H9 (cell line): ENCODE measurements at regions not wholly inside any gene's neighbourhood (a gene's known extent, or its start where the extent isn't known, plus 50 kb on each side); places are given as distances from the start of the nearest gene placed in this dataset.

Experiments used
- DNase-seq: peaks from one replicate; pipeline ENCODE4 v3.0.0-alpha.2; 2017
- H2AFZ ChIP-seq: one replicate; pipeline ENCODE4 v1.6.1; 2013; ENCODE audit warnings: mild to moderate bottlenecking, low read length, control low read depth, moderate library complexity
- H2AK5ac ChIP-seq: 2 replicates; pipeline ENCODE4 v1.6.1; 2013; ENCODE audit warnings: low read length, control low read depth, mixed read lengths; ENCODE audit not compliant: insufficient read length
- H2BK120ac ChIP-seq: one replicate; pipeline ENCODE4 v1.6.1; 2013; ENCODE audit warnings: low read depth, mild to moderate bottlenecking, low read length, control low read depth, inconsistent platforms; ENCODE audit not compliant: poor library complexity, severe bottlenecking
- H2BK12ac ChIP-seq: 2 replicates; pipeline ENCODE4 v1.6.1; 2013; ENCODE audit warnings: low read length, control low read depth, mixed read lengths, low read depth; ENCODE audit not compliant: insufficient read length
- H2BK15ac ChIP-seq: 2 replicates; pipeline ENCODE4 v1.6.1; 2013; ENCODE audit warnings: low read depth, low read length, control low read depth
- H2BK20ac ChIP-seq: one replicate; pipeline ENCODE4 v1.6.1; 2013; ENCODE audit warnings: low read depth, mild to moderate bottlenecking, low read length, control low read depth, inconsistent platforms; ENCODE audit not compliant: poor library complexity, severe bottlenecking
- H2BK5ac ChIP-seq: 2 replicates; pipeline ENCODE4 v1.6.1; 2013; ENCODE audit warnings: low read length, control low read depth, mixed read lengths; ENCODE audit not compliant: insufficient read length
- H3K14ac ChIP-seq: 2 replicates; pipeline ENCODE4 v1.6.1; 2013; ENCODE audit warnings: low read length, control low read depth; ENCODE audit not compliant: insufficient read depth
- H3K18ac ChIP-seq: 2 replicates; pipeline ENCODE4 v1.6.1; 2013; ENCODE audit warnings: low read depth, mild to moderate bottlenecking, mixed read lengths, low read length, control low read depth; ENCODE audit not compliant: insufficient read length
- H3K23ac ChIP-seq: 2 replicates; pipeline ENCODE4 v1.6.1; 2013; ENCODE audit warnings: low read length, control low read depth, mixed read lengths, low read depth; ENCODE audit not compliant: insufficient read length
- H3K23me2 ChIP-seq: 2 replicates; pipeline ENCODE4 v1.6.1; 2013; ENCODE audit warnings: low read depth, mild to moderate bottlenecking, mixed read lengths, low read length, control low read depth; ENCODE audit not compliant: insufficient read length, poor library complexity, severe bottlenecking
- H3K27ac ChIP-seq: 2 replicates; pipeline ENCODE4 v1.5.1; 2013; ENCODE audit warnings: low read length, control low read depth, mixed read lengths, low read depth; ENCODE audit not compliant: insufficient read length
- H3K27me3 ChIP-seq: 2 replicates; pipeline ENCODE4 v1.6.1; 2013; ENCODE audit warnings: low read length, control low read depth, inconsistent platforms; ENCODE audit not compliant: insufficient read depth
- H3K4ac ChIP-seq: 2 replicates; pipeline ENCODE4 v1.6.1; 2013; ENCODE audit warnings: low read depth, mild to moderate bottlenecking, control low read depth, inconsistent platforms, low read length, moderate library complexity
- H3K4me1 ChIP-seq: 2 replicates; pipeline ENCODE4 v1.6.1; 2013; ENCODE audit warnings: low read length, control low read depth, inconsistent platforms; ENCODE audit not compliant: insufficient read depth
- H3K4me2 ChIP-seq: 2 replicates; pipeline ENCODE4 v1.6.1; 2013; ENCODE audit warnings: low read length, control low read depth, mixed read lengths; ENCODE audit not compliant: insufficient read length, insufficient read depth
- H3K56ac ChIP-seq: 2 replicates; pipeline ENCODE4 v1.6.1; 2013; ENCODE audit warnings: low read depth, mild to moderate bottlenecking, mixed read lengths, low read length, control low read depth; ENCODE audit not compliant: insufficient read length
- H3K79me1 ChIP-seq: 2 replicates; pipeline ENCODE4 v1.6.1; 2013; ENCODE audit warnings: low read depth, mild to moderate bottlenecking, moderate library complexity, low read length, control low read depth, inconsistent platforms; ENCODE audit not compliant: insufficient read depth, poor library complexity, severe bottlenecking
- H3K79me2 ChIP-seq: 2 replicates; pipeline ENCODE4 v1.6.1; 2013; ENCODE audit warnings: low read length, control low read depth, inconsistent platforms; ENCODE audit not compliant: insufficient read depth
- H3K9ac ChIP-seq: 2 replicates; pipeline ENCODE4 v1.6.1; 2013; ENCODE audit warnings: low read length, control low read depth, mixed read lengths; ENCODE audit not compliant: insufficient read length; ENCODE audit errors: extremely low read depth
- H3K9me3 ChIP-seq: one replicate; pipeline ENCODE4 v1.6.1; 2013; ENCODE audit warnings: low read depth, low read length, inconsistent platforms; ENCODE audit not compliant: control insufficient read depth
- H3T11ph ChIP-seq: one replicate; pipeline ENCODE4 v1.6.1; 2013; ENCODE audit warnings: mild to moderate bottlenecking, low read length, control low read depth, inconsistent platforms
- H4K20me1 ChIP-seq: one replicate; pipeline ENCODE4 v1.6.1; 2013; ENCODE audit not compliant: control insufficient read depth, insufficient read length, insufficient read depth
- H4K5ac ChIP-seq: 2 replicates; pipeline ENCODE4 v1.6.1; 2013; ENCODE audit warnings: low read depth, mild to moderate bottlenecking, mixed read lengths, low read length, control low read depth; ENCODE audit not compliant: insufficient read length
- H4K8ac ChIP-seq: replicated peaks from 2 replicates; pipeline ENCODE4 v1.6.1; 2013; ENCODE audit warnings: low read length, control low read depth, mixed read lengths, low read depth; ENCODE audit not compliant: insufficient read length
- H4K91ac ChIP-seq: 2 replicates; pipeline ENCODE4 v1.6.1; 2013; ENCODE audit warnings: low read depth, mild to moderate bottlenecking, moderate library complexity, mixed read lengths, low read length, control low read depth; ENCODE audit not compliant: insufficient read length
- H3K27ac Mint-ChIP-seq, 3 experiments: 2 replicates in 2 of 3; 3 replicates in 1 of 3; pipeline ENCODE4 v1.8.0; 2020 to 2021; ENCODE audit warnings: mixed read lengths in 3 of 3, mild to moderate bottlenecking in 1 of 3, moderate library complexity in 1 of 3
- H3K27me3 Mint-ChIP-seq: 2 replicates; pipeline ENCODE4 v1.8.0; 2021; ENCODE audit warnings: low read depth, mild to moderate bottlenecking, moderate library complexity, mixed read lengths
- H3K36me3 Mint-ChIP-seq, 3 experiments: 2 replicates in 2 of 3; 3 replicates in 1 of 3; pipeline ENCODE4 v1.8.0; 2020 to 2021; ENCODE audit warnings: low read depth in 3 of 3, mixed read lengths in 3 of 3; ENCODE audit not compliant: insufficient read depth in 1 of 3
- H3K4me1 Mint-ChIP-seq, 2 experiments: 2 replicates each; pipeline ENCODE4 v1.8.0; 2020; ENCODE audit warnings: mixed read lengths in 2 of 2
- H3K4me3 Mint-ChIP-seq, 2 experiments: 2 replicates in 1 of 2; 3 replicates in 1 of 2; pipeline ENCODE4 v1.8.0; 2020 to 2021; ENCODE audit warnings: mild to moderate bottlenecking in 2 of 2, mixed read lengths in 2 of 2, moderate library complexity in 1 of 2
- H3K9me3 Mint-ChIP-seq, 2 experiments: 2 replicates in 1 of 2; 3 replicates in 1 of 2; pipeline ENCODE4 v1.8.0; 2020; ENCODE audit warnings: mild to moderate bottlenecking in 2 of 2, mixed read lengths in 2 of 2, moderate library complexity in 1 of 2
- WGBS: extraction: QIAGEN DNeasy Blood & Tissue Kit; methylation state at CpG from one replicate; pipeline ENCODE4 v1.1.7; 2013; ENCODE audit warnings: missing lambda C conversion rate, low lambda C conversion rate, mixed read lengths; ENCODE audit not compliant: insufficient read length; ENCODE audit errors: extremely low coverage; 5-methylcytosine and 5-hydroxymethylcytosine counted together
- TF ChIP-seq, protein P1 (sequence below): fragments of 200-600 bp; sonication (generic); conservative IDR thresholded peaks from 3 replicates; pipeline ENCODE4 v1.8.0; 2021; ENCODE audit warnings: antibody characterized with exemption, mild to moderate bottlenecking

DNA sequence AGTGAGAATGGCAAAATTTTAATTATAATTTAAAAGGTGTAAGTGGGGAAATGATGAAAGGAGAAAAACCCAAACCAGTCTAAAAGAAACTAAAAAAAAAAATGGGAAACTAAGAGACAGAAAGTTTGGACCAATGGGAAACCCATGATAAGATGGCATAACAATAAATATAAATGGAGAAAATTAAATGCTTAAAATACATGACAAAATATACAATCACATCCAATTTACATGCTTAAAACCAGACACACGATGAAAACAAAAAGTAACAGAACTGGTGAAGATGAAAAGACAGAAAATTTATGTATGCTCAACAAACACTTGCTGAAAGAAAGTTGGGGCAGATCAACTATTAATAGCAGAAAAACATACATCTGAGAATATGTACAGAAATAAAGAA, 1471.1 kb downstream of the TBC1D22A start:
- H3K4me1 Mint-ChIP-seq, result peaks cover 0 to under 1% of the 10 kb centered on the region in 2 experiments; a peak in 1 of 4 replicates
- H3K14ac ChIP-seq, result no peak overlapping the region
- H3K56ac ChIP-seq, result no peak overlapping the region
- H3K79me2 ChIP-seq, result no peaks in the 10 kb centered on the region
- H3T11ph ChIP-seq, result no peak overlapping the region
- no peak overlapping the region for H3K18ac ChIP-seq
- H3K27ac ChIP-seq, result no peak overlapping the region
- H4K8ac ChIP-seq, result no peak overlapping the region
- peaks cover 5% of the 10 kb centered on the region for H3K9me3 ChIP-seq
- H3K27ac Mint-ChIP-seq, result no peak overlapping the region
- H3K4me2 ChIP-seq, result no peak overlapping the region
- H4K91ac ChIP-seq, result no peak overlapping the region
- no peak overlapping the region for H3K23ac ChIP-seq
- H3K36me3 Mint-ChIP-seq, result peaks cover 0 to 20% (median 6%) of the 10 kb centered on the region in 3 experiments; a peak in 4 of 7 replicates
- H2BK12ac ChIP-seq, result no peak overlapping the region
- TF ChIP-seq, protein P1, sequence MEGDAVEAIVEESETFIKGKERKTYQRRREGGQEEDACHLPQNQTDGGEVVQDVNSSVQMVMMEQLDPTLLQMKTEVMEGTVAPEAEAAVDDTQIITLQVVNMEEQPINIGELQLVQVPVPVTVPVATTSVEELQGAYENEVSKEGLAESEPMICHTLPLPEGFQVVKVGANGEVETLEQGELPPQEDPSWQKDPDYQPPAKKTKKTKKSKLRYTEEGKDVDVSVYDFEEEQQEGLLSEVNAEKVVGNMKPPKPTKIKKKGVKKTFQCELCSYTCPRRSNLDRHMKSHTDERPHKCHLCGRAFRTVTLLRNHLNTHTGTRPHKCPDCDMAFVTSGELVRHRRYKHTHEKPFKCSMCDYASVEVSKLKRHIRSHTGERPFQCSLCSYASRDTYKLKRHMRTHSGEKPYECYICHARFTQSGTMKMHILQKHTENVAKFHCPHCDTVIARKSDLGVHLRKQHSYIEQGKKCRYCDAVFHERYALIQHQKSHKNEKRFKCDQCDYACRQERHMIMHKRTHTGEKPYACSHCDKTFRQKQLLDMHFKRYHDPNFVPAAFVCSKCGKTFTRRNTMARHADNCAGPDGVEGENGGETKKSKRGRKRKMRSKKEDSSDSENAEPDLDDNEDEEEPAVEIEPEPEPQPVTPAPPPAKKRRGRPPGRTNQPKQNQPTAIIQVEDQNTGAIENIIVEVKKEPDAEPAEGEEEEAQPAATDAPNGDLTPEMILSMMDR, result no peak
- H3K4me3 Mint-ChIP-seq, result no peak overlapping the region
- peaks cover 22 to 23% of the 10 kb centered on the region in 2 experiments for H3K9me3 Mint-ChIP-seq
- no peak overlapping the region for H2BK5ac ChIP-seq
- no CpG with 5 or more reads among the region's 1 CpG for WGBS
- peaks cover 17% of the 10 kb centered on the region for H3K27me3 Mint-ChIP-seq
- no peaks in the 10 kb centered on the region for H3K27me3 ChIP-seq
- H3K4ac ChIP-seq, result no peak overlapping the region
- no peaks in the 10 kb centered on the region for H4K20me1 ChIP-seq
- no peak overlapping the region for H2BK120ac ChIP-seq
- no peaks in the 10 kb centered on the region for H3K23me2 ChIP-seq
- H3K4me1 ChIP-seq, result no peaks in the 10 kb centered on the region
- H4K5ac ChIP-seq, result no peak overlapping the region
- no peak overlapping the region for H3K9ac ChIP-seq
- H2BK20ac ChIP-seq, result no peak overlapping the region
- no peaks in the 10 kb centered on the region for H3K79me1 ChIP-seq
- DNase-seq, result no peak
- no peak overlapping the region for H2BK15ac ChIP-seq
- H2AFZ ChIP-seq, result no peak overlapping the region
- no peak overlapping the region for H2AK5ac ChIP-seq
